ENCODE measurements at regions not wholly inside any gene's neighbourhood (a gene's known extent, or its start where the extent isn't known, plus 50 kb on each side); places are given as distances from the start of the nearest gene placed in this dataset.
"Not testable (repeated sequence)": the region's sequence is repeated elsewhere in the genome, so short reads cannot be mapped to it uniquely, and the experiment has no call there.

- DNase-seq: no peak
Measured at GRCh38 chr9:18036422-18037187, 437.3 kb upstream of the ADAMTSL1 start.

GRCh38 chr9:18037981-18038380 is 436.0 kb upstream of the ADAMTSL1 start:
- no peak for DNase-seq

GRCh38 chr9:18040327-18040726 is 433.6 kb upstream of the ADAMTSL1 start:
- DNase-seq: no peak

GRCh38 chr9:18043978-18044377 is 430.0 kb upstream of the ADAMTSL1 start:
- DNase-seq: no peak

- no peak for DNase-seq
Measured at GRCh38 chr9:18045326-18045725, 428.6 kb upstream of the ADAMTSL1 start.

GRCh38 chr9:18046068-18046467 is 427.9 kb upstream of the ADAMTSL1 start:
- peak; percentile 30 for DNase-seq

GRCh38 chr9:18051638-18052037 is 422.3 kb upstream of the ADAMTSL1 start:
- DNase-seq: no peak

- no peak for DNase-seq
Measured at GRCh38 chr9:18052060-18052459, 421.9 kb upstream of the ADAMTSL1 start.

GRCh38 chr9:18056269-18056992 is 417.5 kb upstream of the ADAMTSL1 start:
- DNase-seq: peak; percentile 62

GRCh38 chr9:18056993-18057369 is 417.0 kb upstream of the ADAMTSL1 start:
- peak; percentile 42 for DNase-seq

- DNase-seq: no peak
Measured at GRCh38 chr9:18058564-18059442, 415.1 kb upstream of the ADAMTSL1 start.

GRCh38 chr9:18059447-18059846 is 414.5 kb upstream of the ADAMTSL1 start:
- no peak for DNase-seq

GRCh38 chr9:18060269-18060934 is 413.6 kb upstream of the ADAMTSL1 start:
- DNase-seq: no peak

GRCh38 chr9:18061332-18061731 is 412.6 kb upstream of the ADAMTSL1 start:
- DNase-seq: no peak

GRCh38 chr9:18061856-18062255 is 412.1 kb upstream of the ADAMTSL1 start:
- no peak for DNase-seq

GRCh38 chr9:18063856-18064390 is 410.0 kb upstream of the ADAMTSL1 start:
- no peak for DNase-seq

GRCh38 chr9:18066608-18067007 is 407.3 kb upstream of the ADAMTSL1 start:
- DNase-seq: not testable (repeated sequence)

- no peak for DNase-seq
Measured at GRCh38 chr9:18067548-18068120, 406.3 kb upstream of the ADAMTSL1 start.

- DNase-seq: no peak
Measured at GRCh38 chr9:18068900-18069299, 405.1 kb upstream of the ADAMTSL1 start.

GRCh38 chr9:18071651-18072060 is 402.3 kb upstream of the ADAMTSL1 start:
- no peak for DNase-seq

- no peak for DNase-seq
Measured at GRCh38 chr9:18073002-18073401, 401.0 kb upstream of the ADAMTSL1 start.

GRCh38 chr9:18074041-18074440 is 399.9 kb upstream of the ADAMTSL1 start:
- DNase-seq: no peak
